ENCODE measurements at regions not wholly inside any gene's neighbourhood (a gene's known extent, or its start where the extent isn't known, plus 50 kb on each side); places are given as distances from the start of the nearest gene placed in this dataset.
"Not testable (repeated sequence)": the region's sequence is repeated elsewhere in the genome, so short reads cannot be mapped to it uniquely, and the experiment has no call there.

DNA sequence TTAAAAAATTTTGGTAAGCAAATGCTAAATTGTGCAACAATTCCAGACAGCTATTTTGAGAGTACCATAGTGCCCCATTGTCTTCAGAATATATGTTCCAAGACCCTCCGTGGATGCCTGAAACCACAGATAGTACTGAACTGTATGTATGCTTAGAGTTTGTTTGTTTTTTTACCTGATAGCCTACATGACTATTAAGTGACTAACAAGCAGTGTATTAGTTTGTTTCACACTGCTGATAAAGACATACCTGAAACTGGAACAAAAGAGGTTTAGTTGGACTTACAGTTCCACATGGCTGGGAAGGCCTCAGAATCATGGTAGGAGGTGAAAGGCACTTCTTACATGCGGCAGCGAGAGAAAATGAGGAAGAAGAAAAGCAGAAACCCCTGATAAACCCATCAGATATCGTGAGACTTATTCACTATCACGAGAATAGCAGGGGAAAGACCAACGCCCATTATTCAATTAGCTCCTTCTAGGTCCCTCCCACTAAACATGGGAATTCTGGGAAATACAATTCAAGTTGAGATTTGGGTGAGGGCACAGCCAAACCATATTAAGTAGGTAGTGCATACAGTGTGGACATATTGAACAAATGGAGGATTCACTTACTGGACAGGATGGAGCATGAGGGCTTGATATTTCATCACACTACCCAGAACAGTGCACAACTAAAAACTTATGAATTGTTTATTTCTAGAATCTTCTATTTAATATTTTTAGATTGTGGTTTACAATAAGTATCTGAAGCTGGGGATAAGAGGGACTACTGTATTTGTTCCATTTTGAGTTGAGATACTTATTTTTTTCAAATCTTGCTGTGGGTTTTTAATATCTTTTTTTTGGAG lies 78.5 kb downstream of the LHX9 start:
- no peaks in the 10 kb centered on the region for H3K9me3 ChIP-seq (ENCODE audit: control insufficient read depth, insufficient read depth, low read depth, low read length)
- no peak for DNase-seq (ENCODE audit: low read depth in 2 of 2)
- no peak overlapping the region for H3K9ac ChIP-seq (ENCODE audit: insufficient read depth, low read length)
- no peaks in the 10 kb centered on the region for H3K4me1 ChIP-seq (ENCODE audit: control insufficient read depth, extremely low read depth, insufficient read depth, low read length)
- H3K27ac ChIP-seq (ENCODE audit: insufficient read depth, low read length), result no peak overlapping the region
- no peaks in the 10 kb centered on the region for H3K79me2 ChIP-seq (ENCODE audit: control insufficient read depth, insufficient read depth, low read length)
- no peaks in the 10 kb centered on the region for H4K20me1 ChIP-seq (ENCODE audit: control insufficient read depth, extremely low read depth, insufficient read depth, low read length)
- no peak overlapping the region for H3K4me3 ChIP-seq (replicated peaks in 1 of 4; ENCODE audit: control extremely low read depth in 1 of 4, insufficient read depth in 1 of 4, low read depth in 3 of 4, low read length in 4 of 4)
- no peaks in the 10 kb centered on the region for H3K36me3 ChIP-seq (ENCODE audit: control insufficient read depth, insufficient read depth, low read length)
- no peaks in the 10 kb centered on the region for H3K27me3 ChIP-seq (ENCODE audit: control insufficient read depth, insufficient read depth, low read length)
- no peak overlapping the region for H3K4me2 ChIP-seq (ENCODE audit: extremely low read depth, insufficient read depth, low read length)
- H2AFZ ChIP-seq (ENCODE audit: low read length), result no peak overlapping the region
- no peak for TF ChIP-seq EZH2 (IDR thresholded peaks at IDR 0.05; ENCODE audit: low read length, missing control alignments)
- TF ChIP-seq, protein P1, sequence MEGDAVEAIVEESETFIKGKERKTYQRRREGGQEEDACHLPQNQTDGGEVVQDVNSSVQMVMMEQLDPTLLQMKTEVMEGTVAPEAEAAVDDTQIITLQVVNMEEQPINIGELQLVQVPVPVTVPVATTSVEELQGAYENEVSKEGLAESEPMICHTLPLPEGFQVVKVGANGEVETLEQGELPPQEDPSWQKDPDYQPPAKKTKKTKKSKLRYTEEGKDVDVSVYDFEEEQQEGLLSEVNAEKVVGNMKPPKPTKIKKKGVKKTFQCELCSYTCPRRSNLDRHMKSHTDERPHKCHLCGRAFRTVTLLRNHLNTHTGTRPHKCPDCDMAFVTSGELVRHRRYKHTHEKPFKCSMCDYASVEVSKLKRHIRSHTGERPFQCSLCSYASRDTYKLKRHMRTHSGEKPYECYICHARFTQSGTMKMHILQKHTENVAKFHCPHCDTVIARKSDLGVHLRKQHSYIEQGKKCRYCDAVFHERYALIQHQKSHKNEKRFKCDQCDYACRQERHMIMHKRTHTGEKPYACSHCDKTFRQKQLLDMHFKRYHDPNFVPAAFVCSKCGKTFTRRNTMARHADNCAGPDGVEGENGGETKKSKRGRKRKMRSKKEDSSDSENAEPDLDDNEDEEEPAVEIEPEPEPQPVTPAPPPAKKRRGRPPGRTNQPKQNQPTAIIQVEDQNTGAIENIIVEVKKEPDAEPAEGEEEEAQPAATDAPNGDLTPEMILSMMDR (conservative IDR thresholded peaks at IDR 0.05 in 1 of 2, IDR thresholded peaks at IDR 0.05 in 1 of 2; ENCODE audit: low read depth in 1 of 2, low read length in 2 of 2), result no peak

DNA sequence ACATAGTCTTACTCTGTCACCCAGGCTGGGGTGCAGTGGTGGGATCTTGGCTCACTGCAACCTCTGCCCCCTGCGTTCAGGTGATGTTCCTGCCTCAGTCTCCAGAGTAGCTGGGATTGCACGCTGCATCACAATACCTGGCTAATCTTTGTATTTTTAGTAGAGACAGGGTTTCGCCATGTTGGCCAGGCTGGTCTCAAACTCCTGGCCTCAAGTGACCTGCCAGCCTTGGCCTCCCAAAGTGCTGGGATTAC lies 79.0 kb downstream of the LHX9 start:
- H3K9me3 ChIP-seq (ENCODE audit: control insufficient read depth, insufficient read depth, low read depth, low read length), result not testable (repeated sequence)

DNA sequence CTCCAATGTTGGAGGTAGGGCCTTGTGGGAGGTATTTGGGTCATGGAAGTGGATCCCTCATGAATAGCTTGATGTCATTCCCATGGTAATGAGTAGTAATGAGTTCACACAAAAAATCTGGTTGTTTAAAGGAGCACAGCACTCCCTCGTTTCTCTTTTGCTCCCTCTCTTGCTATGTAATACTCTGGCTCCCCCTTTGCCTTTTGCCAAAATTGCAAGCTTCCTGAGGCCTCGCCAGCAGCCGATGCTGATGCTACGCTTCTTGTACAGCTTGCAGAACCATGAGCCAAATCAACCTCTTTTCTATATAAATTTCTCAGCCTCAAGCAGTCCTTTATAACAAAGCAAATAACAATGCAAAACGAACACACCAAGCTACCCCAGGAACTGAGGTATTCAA lies 80.9 kb downstream of the LHX9 start:
- Histone ChIP-seq H4K20me1 (ENCODE audit: control insufficient read depth, extremely low read depth, insufficient read depth, low read length) (no peaks in the 10 kb centered on the region), H3K36me3 (ENCODE audit: control insufficient read depth, insufficient read depth, low read length) (no peaks in the 10 kb centered on the region), H3K4me3 (replicated peaks in 1 of 4; ENCODE audit: control extremely low read depth in 1 of 4, insufficient read depth in 1 of 4, low read depth in 3 of 4, low read length in 4 of 4) (no peak overlapping the region), H3K79me2 (ENCODE audit: control insufficient read depth, insufficient read depth, low read length) (no peaks in the 10 kb centered on the region), H3K27ac (ENCODE audit: insufficient read depth, low read length) (no peak overlapping the region), H3K9me3 (ENCODE audit: control insufficient read depth, insufficient read depth, low read depth, low read length) (no peaks in the 10 kb centered on the region), H3K9ac (ENCODE audit: insufficient read depth, low read length) (no peak overlapping the region), H3K4me1 (ENCODE audit: control insufficient read depth, extremely low read depth, insufficient read depth, low read length) (no peaks in the 10 kb centered on the region), H3K27me3 (ENCODE audit: control insufficient read depth, insufficient read depth, low read length) (no peaks in the 10 kb centered on the region), H2AFZ (ENCODE audit: low read length) (no peak overlapping the region), H3K4me2 (ENCODE audit: extremely low read depth, insufficient read depth, low read length) (no peak overlapping the region)
- no peak for TF ChIP-seq EZH2 (IDR thresholded peaks at IDR 0.05; ENCODE audit: low read length, missing control alignments)
- TF ChIP-seq, protein P1 (conservative IDR thresholded peaks at IDR 0.05 in 1 of 2, IDR thresholded peaks at IDR 0.05 in 1 of 2; ENCODE audit: low read depth in 1 of 2, low read length in 2 of 2), result no peak
- no peak for DNase-seq (ENCODE audit: low read depth in 2 of 2)

More for the DNA sequence above, 79.0 kb downstream of the LHX9 start:
- not testable (repeated sequence) for H3K79me2 ChIP-seq (ENCODE audit: control insufficient read depth, insufficient read depth, low read length); H2AFZ ChIP-seq (ENCODE audit: low read length); H3K4me1 ChIP-seq (ENCODE audit: control insufficient read depth, extremely low read depth, insufficient read depth, low read length); H3K27ac ChIP-seq (ENCODE audit: insufficient read depth, low read length); H3K4me2 ChIP-seq (ENCODE audit: extremely low read depth, insufficient read depth, low read length); H3K9ac ChIP-seq (ENCODE audit: insufficient read depth, low read length); H3K36me3 ChIP-seq (ENCODE audit: control insufficient read depth, insufficient read depth, low read length); H4K20me1 ChIP-seq (ENCODE audit: control insufficient read depth, extremely low read depth, insufficient read depth, low read length); H3K4me3 ChIP-seq (replicated peaks in 1 of 4; ENCODE audit: control extremely low read depth in 1 of 4, insufficient read depth in 1 of 4, low read depth in 3 of 4, low read length in 4 of 4); DNase-seq (ENCODE audit: low read depth in 2 of 2); H3K27me3 ChIP-seq (ENCODE audit: control insufficient read depth, insufficient read depth, low read length)

All from fibroblast of lung (primary cell).